HUES6 (cell line): ENCODE measurements at regions not wholly inside any gene's neighbourhood (a gene's known extent, or its start where the extent isn't known, plus 50 kb on each side); places are given as distances from the start of the nearest gene placed in this dataset.
"Not testable (repeated sequence)": the region's sequence is repeated elsewhere in the genome, so short reads cannot be mapped to it uniquely, and the experiment has no call there.

ENCODE experiments used
- H3K27ac ChIP-seq: 2 replicates; pipeline ENCODE4 v1.7.0; 2013; ENCODE audit warnings: low read depth, mild to moderate bottlenecking, low read length, inconsistent platforms
- H3K27me3 ChIP-seq: 2 replicates; pipeline ENCODE4 v1.6.1; 2013; ENCODE audit warnings: low read length; ENCODE audit not compliant: control insufficient read depth, insufficient read depth
- H3K36me3 ChIP-seq: 2 replicates; pipeline ENCODE4 v1.6.1; 2013; ENCODE audit warnings: low read length; ENCODE audit not compliant: control insufficient read depth, insufficient read depth
- H3K4me1 ChIP-seq: 2 replicates; pipeline ENCODE4 v1.6.1; 2013; ENCODE audit warnings: low read length; ENCODE audit not compliant: control insufficient read depth, insufficient read depth
- H3K4me3 ChIP-seq: 2 replicates; pipeline ENCODE4 v1.5.1; 2013; ENCODE audit warnings: low read depth, low read length
- H3K9ac ChIP-seq: one replicate; pipeline ENCODE4 v1.6.1; 2013; ENCODE audit warnings: mild to moderate bottlenecking, low read length
- H3K9me3 ChIP-seq: 2 replicates; pipeline ENCODE4 v1.6.1; 2013; ENCODE audit warnings: low read depth, low read length; ENCODE audit not compliant: control insufficient read depth, insufficient read depth

DNA sequence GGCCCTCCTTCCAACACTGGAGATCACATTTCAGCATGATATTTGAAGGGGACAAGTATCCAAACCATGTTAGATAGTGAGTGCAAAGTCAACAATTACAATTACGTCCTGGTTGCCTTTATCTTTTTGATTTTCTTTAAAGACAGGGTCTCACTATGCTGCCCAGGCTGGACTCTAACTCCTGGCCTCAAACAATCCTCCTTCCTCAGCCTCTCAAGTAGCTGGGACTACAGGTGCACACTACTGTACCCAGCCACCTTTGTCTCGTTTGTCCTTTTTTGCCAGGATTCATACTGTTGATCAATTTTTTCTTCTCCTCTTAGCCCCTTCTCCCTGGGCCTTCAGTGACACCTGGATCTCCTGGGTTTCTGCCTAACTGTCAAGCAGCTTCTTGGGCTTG, 240.5 kb upstream of the FANCL start:
- no peak overlapping the region for H3K27ac ChIP-seq
- H3K36me3 ChIP-seq: no peaks in the 10 kb centered on the region
- H3K27me3 ChIP-seq: peaks cover 9% of the 10 kb centered on the region; the same call in 1 of the 2 replicates
- peaks cover 4% of the 10 kb centered on the region for H3K9me3 ChIP-seq
- H3K9ac ChIP-seq: no peak overlapping the region
- peaks cover 11% of the 10 kb centered on the region for H3K4me1 ChIP-seq
- no peak overlapping the region for H3K4me3 ChIP-seq

GRCh38 chr2:58480141-58480540, 239.0 kb upstream of the FANCL start:
- peaks cover 9% of the 10 kb centered on the region; the same call in 1 of the 2 replicates for H3K27me3 ChIP-seq
- no peak overlapping the region for H3K9ac ChIP-seq
- peaks cover 11% of the 10 kb centered on the region for H3K4me1 ChIP-seq
- no peaks in the 10 kb centered on the region for H3K9me3 ChIP-seq
- no peaks in the 10 kb centered on the region for H3K36me3 ChIP-seq
- no peak overlapping the region for H3K27ac ChIP-seq
- no peak overlapping the region for H3K4me3 ChIP-seq

- Histone ChIP-seq H3K4me3 (peak overlapping the region; percentile 31; the same call in 1 of the 2 replicates), H3K4me1 (peaks cover 11% of the 10 kb centered on the region), H3K36me3 (no peaks in the 10 kb centered on the region), H3K9me3 (no peaks in the 10 kb centered on the region), H3K27me3 (peaks cover 9% of the 10 kb centered on the region; the same call in 1 of the 2 replicates), H3K27ac (no peak overlapping the region), H3K9ac (no peak overlapping the region)
Measured at GRCh38 chr2:58479535-58480140, 238.5 kb upstream of the FANCL start.

GRCh38 chr2:58476556-58476955, 235.4 kb upstream of the FANCL start:
- Histone ChIP-seq H3K4me3 (no peak overlapping the region), H3K27me3 (peaks cover 9% of the 10 kb centered on the region; the same call in 1 of the 2 replicates), H3K9ac (no peak overlapping the region), H3K9me3 (no peaks in the 10 kb centered on the region), H3K36me3 (no peaks in the 10 kb centered on the region), H3K27ac (no peak overlapping the region), H3K4me1 (peaks cover 11% of the 10 kb centered on the region)

- Histone ChIP-seq H3K4me1 (peaks cover 11% of the 10 kb centered on the region), H3K27ac (no peak overlapping the region), H3K9ac (no peak overlapping the region), H3K4me3 (no peak overlapping the region), H3K36me3 (no peaks in the 10 kb centered on the region), H3K27me3 (peaks cover 5% of the 10 kb centered on the region; the same call in 1 of the 2 replicates), H3K9me3 (no peaks in the 10 kb centered on the region)
Measured at GRCh38 chr2:58475756-58476155, 234.6 kb upstream of the FANCL start.

DNA sequence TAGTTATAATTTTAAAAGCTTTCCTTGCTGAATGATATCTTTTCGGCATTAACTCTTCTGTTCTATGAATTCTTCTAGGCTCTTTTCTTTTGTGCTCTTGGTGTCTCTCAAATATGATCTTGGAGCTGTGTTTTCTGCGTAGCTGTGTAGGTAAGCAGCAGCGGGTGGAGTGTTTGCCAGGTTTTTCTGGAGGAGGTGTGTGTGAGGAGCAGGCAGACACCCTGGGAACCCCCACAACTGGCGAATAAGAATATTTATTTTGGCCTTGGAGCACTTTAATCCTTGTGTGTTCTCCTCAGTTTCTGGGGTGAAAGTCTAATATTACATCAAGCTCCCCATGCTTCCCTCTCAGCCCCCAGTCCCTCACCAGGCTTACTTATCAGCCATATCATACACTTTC, 232.0 kb upstream of the FANCL start:
- Histone ChIP-seq H3K27me3 (no peaks in the 10 kb centered on the region), H3K4me1 (no peaks in the 10 kb centered on the region), H3K4me3 (no peak overlapping the region), H3K27ac (no peak overlapping the region), H3K9ac (no peak overlapping the region), H3K36me3 (no peaks in the 10 kb centered on the region), H3K9me3 (no peaks in the 10 kb centered on the region)

DNA sequence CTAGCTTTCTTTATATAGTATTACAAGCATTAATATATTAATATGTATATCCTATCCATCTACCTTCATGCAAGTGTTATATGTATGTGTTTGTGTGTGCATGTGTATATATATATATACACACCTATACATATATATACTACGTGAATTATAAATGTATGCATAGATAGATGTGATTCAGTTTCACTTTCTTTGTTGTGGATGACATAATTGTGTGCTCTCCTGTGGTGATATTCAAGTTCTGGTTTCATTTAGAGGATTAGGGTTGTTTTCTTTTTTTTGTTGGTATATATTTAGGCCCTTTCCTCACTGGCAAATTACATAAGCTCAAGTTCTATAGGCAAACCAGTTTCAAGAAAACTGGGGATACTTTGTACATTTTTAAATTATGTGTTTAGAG, 225.7 kb upstream of the FANCL start:
- H3K4me3 ChIP-seq: no peak overlapping the region
- no peaks in the 10 kb centered on the region for H3K9me3 ChIP-seq
- no peaks in the 10 kb centered on the region for H3K36me3 ChIP-seq
- no peaks in the 10 kb centered on the region for H3K27me3 ChIP-seq
- H3K4me1 ChIP-seq: no peaks in the 10 kb centered on the region
- H3K9ac ChIP-seq: no peak overlapping the region
- no peak overlapping the region for H3K27ac ChIP-seq

DNA sequence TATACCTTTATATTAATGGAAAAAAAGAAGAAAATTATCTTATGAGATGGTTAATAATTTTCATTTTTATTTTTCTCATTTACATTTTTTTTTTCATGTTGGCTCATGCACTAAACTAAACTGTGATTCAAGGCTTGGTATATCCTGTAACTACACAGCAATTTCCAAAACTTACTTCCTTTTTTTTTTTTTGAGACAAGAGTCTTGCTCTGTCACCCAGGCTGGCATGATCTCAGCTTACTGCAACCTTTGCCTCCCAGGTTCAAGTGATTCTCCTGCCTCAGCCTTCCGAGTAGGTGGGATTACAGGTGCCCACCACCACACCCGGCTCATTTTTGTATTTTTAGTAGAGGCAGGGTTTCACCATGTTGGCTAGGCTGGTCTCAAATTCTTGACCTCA, 224.9 kb upstream of the FANCL start:
- not testable (repeated sequence) for H3K36me3 ChIP-seq, H3K9ac ChIP-seq, H3K4me3 ChIP-seq, H3K27ac ChIP-seq, H3K4me1 ChIP-seq, H3K27me3 ChIP-seq, H3K9me3 ChIP-seq

- Histone ChIP-seq H3K27ac (no peak overlapping the region), H3K9ac (no peak overlapping the region), H3K36me3 (no peaks in the 10 kb centered on the region), H3K4me3 (no peak overlapping the region), H3K9me3 (no peaks in the 10 kb centered on the region), H3K27me3 (no peaks in the 10 kb centered on the region), H3K4me1 (no peaks in the 10 kb centered on the region)
Measured at GRCh38 chr2:58460670-58461069, 219.5 kb upstream of the FANCL start.

GRCh38 chr2:58449286-58450010, 208.3 kb upstream of the FANCL start:
- no peaks in the 10 kb centered on the region for H3K36me3 ChIP-seq
- H3K9me3 ChIP-seq: no peaks in the 10 kb centered on the region
- H3K27ac ChIP-seq: no peak overlapping the region
- no peaks in the 10 kb centered on the region for H3K27me3 ChIP-seq
- H3K4me1 ChIP-seq: peaks cover 30% of the 10 kb centered on the region
- no peak overlapping the region for H3K9ac ChIP-seq
- no peak overlapping the region for H3K4me3 ChIP-seq

DNA sequence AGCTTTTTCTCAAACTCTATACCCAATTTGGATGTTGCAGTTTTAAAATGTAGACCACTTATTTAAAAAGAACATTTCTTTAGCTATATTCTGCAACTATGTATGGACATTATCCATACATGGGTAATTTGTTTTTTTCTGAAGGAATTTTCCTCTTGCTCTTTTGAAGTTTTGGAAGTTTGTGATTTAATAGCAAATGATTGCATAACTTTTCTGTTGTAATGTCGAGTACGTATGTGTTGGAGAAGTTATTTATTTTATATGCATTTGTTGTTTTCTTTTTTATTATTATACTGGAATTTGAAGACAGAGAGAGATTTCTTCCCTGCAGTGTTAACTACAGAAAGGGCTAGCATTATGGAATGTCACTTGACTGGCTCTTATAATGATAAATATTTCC, 207.7 kb upstream of the FANCL start:
- H3K9ac ChIP-seq: no peak overlapping the region
- no peaks in the 10 kb centered on the region for H3K9me3 ChIP-seq
- no peaks in the 10 kb centered on the region for H3K27me3 ChIP-seq
- no peak overlapping the region for H3K27ac ChIP-seq
- no peaks in the 10 kb centered on the region for H3K36me3 ChIP-seq
- no peak overlapping the region for H3K4me3 ChIP-seq
- peaks cover 33% of the 10 kb centered on the region for H3K4me1 ChIP-seq
